ENCODE measurements at regions not wholly inside any gene's neighbourhood (a gene's known extent, or its start where the extent isn't known, plus 50 kb on each side); places are given as distances from the start of the nearest gene placed in this dataset.
"Not testable (repeated sequence)": the region's sequence is repeated elsewhere in the genome, so short reads cannot be mapped to it uniquely, and the experiment has no call there.

GRCh38 chr5:145445027-145445426 lies 390.1 kb downstream of the PRELID2 start:
- TF ChIP-seq CTCF (conservative IDR thresholded peaks at IDR 0.05; ENCODE audit: low read depth, low read length) (no peak), EZH2 (IDR thresholded peaks at IDR 0.05; ENCODE audit: borderline replicate concordance, low read depth, low read length, poor library complexity, severe bottlenecking) (no peak)
- no peaks in the 10 kb centered on the region for H3K4me1 ChIP-seq (ENCODE audit: insufficient read depth, low read length, poor library complexity, severe bottlenecking)
- ChIA-PET POLR2A (ENCODE audit: low non-redundant PET) (no interaction called here), CTCF (no interaction called here)
- H3K27ac ChIP-seq (ENCODE audit: low read depth, low read length, poor library complexity, severe bottlenecking): no peak overlapping the region
- no TSS peak for BruUV-seq (replicated peaks)
- no peak overlapping the region for H3K4me3 ChIP-seq (ENCODE audit: low read depth, low read length, poor library complexity, severe bottlenecking)
- no peaks in the 10 kb centered on the region for H3K9me3 ChIP-seq (ENCODE audit: low read depth, low read length, poor library complexity, severe bottlenecking)
- no peaks in the 10 kb centered on the region for H3K27me3 ChIP-seq (replicated peaks; ENCODE audit: insufficient read depth, low read depth, low read length, poor library complexity)
- intact Hi-C loops (cut with micrococcal nuclease; ENCODE audit: unreplicated experiment): no loop called here
- DNase-seq (ENCODE audit: low spot score): no peak
- no peaks in the 10 kb centered on the region for H3K36me3 ChIP-seq (ENCODE audit: insufficient read depth, low read length, poor library complexity, severe bottlenecking)

- no peak overlapping the region for H3K27ac ChIP-seq (ENCODE audit: low read depth, low read length, poor library complexity, severe bottlenecking)
- intact Hi-C loops (cut with micrococcal nuclease; ENCODE audit: unreplicated experiment): no loop called here
- no peaks in the 10 kb centered on the region for H3K9me3 ChIP-seq (ENCODE audit: low read depth, low read length, poor library complexity, severe bottlenecking)
- peak; percentile 9 for DNase-seq (ENCODE audit: low spot score)
- TF ChIP-seq CTCF (conservative IDR thresholded peaks at IDR 0.05; ENCODE audit: low read depth, low read length) (no peak), EZH2 (IDR thresholded peaks at IDR 0.05; ENCODE audit: borderline replicate concordance, low read depth, low read length, poor library complexity, severe bottlenecking) (no peak)
- no peaks in the 10 kb centered on the region for H3K4me1 ChIP-seq (ENCODE audit: insufficient read depth, low read length, poor library complexity, severe bottlenecking)
- H3K4me3 ChIP-seq (ENCODE audit: low read depth, low read length, poor library complexity, severe bottlenecking): no peak overlapping the region
- ChIA-PET POLR2A (ENCODE audit: low non-redundant PET) (no interaction called here), CTCF (no interaction called here)
- H3K36me3 ChIP-seq (ENCODE audit: insufficient read depth, low read length, poor library complexity, severe bottlenecking): no peaks in the 10 kb centered on the region
- no TSS peak for BruUV-seq (replicated peaks)
- H3K27me3 ChIP-seq (replicated peaks; ENCODE audit: insufficient read depth, low read depth, low read length, poor library complexity): no peaks in the 10 kb centered on the region
Measured at GRCh38 chr5:145443964-145444363, 391.2 kb downstream of the PRELID2 start.

- no peaks in the 10 kb centered on the region for H3K27me3 ChIP-seq (replicated peaks; ENCODE audit: insufficient read depth, low read depth, low read length, poor library complexity)
- H3K36me3 ChIP-seq (ENCODE audit: insufficient read depth, low read length, poor library complexity, severe bottlenecking): no peaks in the 10 kb centered on the region
- DNase-seq (ENCODE audit: low spot score): no peak
- intact Hi-C loops (cut with micrococcal nuclease; ENCODE audit: unreplicated experiment): no loop called here
- BruUV-seq (replicated peaks): no TSS peak
- ChIA-PET POLR2A (ENCODE audit: low non-redundant PET) (no interaction called here), CTCF (no interaction called here)
- TF ChIP-seq CTCF (conservative IDR thresholded peaks at IDR 0.05; ENCODE audit: low read depth, low read length) (no peak), EZH2 (IDR thresholded peaks at IDR 0.05; ENCODE audit: borderline replicate concordance, low read depth, low read length, poor library complexity, severe bottlenecking) (no peak)
- H3K27ac ChIP-seq (ENCODE audit: low read depth, low read length, poor library complexity, severe bottlenecking): no peak overlapping the region
- H3K9me3 ChIP-seq (ENCODE audit: low read depth, low read length, poor library complexity, severe bottlenecking): no peaks in the 10 kb centered on the region
- no peaks in the 10 kb centered on the region for H3K4me1 ChIP-seq (ENCODE audit: insufficient read depth, low read length, poor library complexity, severe bottlenecking)
- H3K4me3 ChIP-seq (ENCODE audit: low read depth, low read length, poor library complexity, severe bottlenecking): no peak overlapping the region
Measured at GRCh38 chr5:145443366-145443765, 391.8 kb downstream of the PRELID2 start.

GRCh38 chr5:145442661-145443060 lies 392.5 kb downstream of the PRELID2 start:
- H3K27ac ChIP-seq (ENCODE audit: low read depth, low read length, poor library complexity, severe bottlenecking); H3K4me3 ChIP-seq (ENCODE audit: low read depth, low read length, poor library complexity, severe bottlenecking); H3K27me3 ChIP-seq (replicated peaks; ENCODE audit: insufficient read depth, low read depth, low read length, poor library complexity); H3K4me1 ChIP-seq (ENCODE audit: insufficient read depth, low read length, poor library complexity, severe bottlenecking); intact Hi-C loops (cut with micrococcal nuclease; ENCODE audit: unreplicated experiment); DNase-seq (ENCODE audit: low spot score); CTCF ChIA-PET; POLR2A ChIA-PET (ENCODE audit: low non-redundant PET); H3K9me3 ChIP-seq (ENCODE audit: low read depth, low read length, poor library complexity, severe bottlenecking); BruUV-seq (replicated peaks); H3K36me3 ChIP-seq (ENCODE audit: insufficient read depth, low read length, poor library complexity, severe bottlenecking): not testable (repeated sequence)

Data from A673 (cell line).